H1 (cell line): ENCODE measurements at regions not wholly inside any gene's neighbourhood (a gene's known extent, or its start where the extent isn't known, plus 50 kb on each side); places are given as distances from the start of the nearest gene placed in this dataset.

Experiments used
- CEBPB ChIP-seq: IDR thresholded peaks from 2 replicates; pipeline ENCODE4 v1.6.1; 2012; ENCODE audit warnings: low read depth, low read length
- CHD7 ChIP-seq: fragments of 300-600 bp; sonication (generic); IDR thresholded peaks from 2 replicates; pipeline ENCODE4 v1.7.1; 2012; ENCODE audit warnings: low read length, moderate library complexity, mild to moderate bottlenecking, inconsistent platforms; ENCODE audit not compliant: insufficient replicate concordance
- RNF2 ChIP-seq: fragments of 200-900, 300-1000 bp; sonication (generic); IDR thresholded peaks from 2 replicates; pipeline ENCODE4 v1.7.1; 2016; ENCODE audit warnings: borderline replicate concordance, low read depth, mild to moderate bottlenecking, antibody characterized with exemption, low read length; ENCODE audit not compliant: poor library complexity, severe bottlenecking; ENCODE audit errors: missing control alignments
- RXRA ChIP-seq: IDR thresholded peaks from 2 replicates; pipeline ENCODE4 v1.6.1; 2011; ENCODE audit warnings: low read depth, mild to moderate bottlenecking, low read length, moderate library complexity; ENCODE audit not compliant: insufficient read depth

GRCh38 chr17:51528111-51528510 lies 267.8 kb downstream of the UTP18 start (continued):
- TF ChIP-seq CHD7 = no peak
- TF ChIP-seq RNF2 = no peak
- no peak for TF ChIP-seq CEBPB
- TF ChIP-seq RXRA = no peak
